Breast epithelium (tissue), 3 donors: ENCODE measurements at regions not wholly inside any gene's neighbourhood (a gene's known extent, or its start where the extent isn't known, plus 50 kb on each side); places are given as distances from the start of the nearest gene placed in this dataset.

Experiments
- POLR2A ChIP-seq: fragments of 450-650 bp; IDR thresholded peaks from one replicate; pipeline ENCODE4 v1.6.1; 2016; ENCODE audit warnings: antibody characterized with exemption, mild to moderate bottlenecking, moderate library complexity
- POLR2AphosphoS5 ChIP-seq, 3 donors: sonication (generic); formaldehyde crosslinking; IDR thresholded peaks; one replicate each; pipeline ENCODE4 v1.6.1; 2017; ENCODE audit warnings: antibody characterized with exemption in 3 of 3
- TF ChIP-seq, protein P1 (sequence below), 3 donors: fragments of 450-650 bp; IDR thresholded peaks; one replicate each; pipeline ENCODE4 v1.5.1; 2016 to 2017; ENCODE audit warnings: antibody characterized with exemption in 3 of 3, mild to moderate bottlenecking in 3 of 3, moderate library complexity in 3 of 3

DNA sequence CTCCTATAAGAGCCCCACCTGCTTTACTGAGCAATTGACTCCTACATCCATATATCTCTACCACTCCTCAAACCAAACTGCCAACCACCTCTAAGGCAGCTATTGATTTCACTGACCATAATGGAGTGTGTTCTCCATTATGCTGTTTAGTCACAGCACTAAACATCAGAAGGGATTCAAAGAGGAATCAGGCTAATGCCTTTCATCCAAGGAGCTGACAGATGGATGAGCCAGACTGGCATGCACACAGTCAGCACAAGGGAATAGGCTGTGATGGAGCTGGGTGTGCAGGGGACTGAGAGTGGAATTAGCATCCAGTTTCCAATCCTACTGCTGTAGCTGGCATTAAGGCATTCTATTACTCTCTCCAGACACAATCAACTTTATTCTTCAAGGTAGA, 88.7 kb upstream of the CCL2 start:
- TF ChIP-seq, protein P1, sequence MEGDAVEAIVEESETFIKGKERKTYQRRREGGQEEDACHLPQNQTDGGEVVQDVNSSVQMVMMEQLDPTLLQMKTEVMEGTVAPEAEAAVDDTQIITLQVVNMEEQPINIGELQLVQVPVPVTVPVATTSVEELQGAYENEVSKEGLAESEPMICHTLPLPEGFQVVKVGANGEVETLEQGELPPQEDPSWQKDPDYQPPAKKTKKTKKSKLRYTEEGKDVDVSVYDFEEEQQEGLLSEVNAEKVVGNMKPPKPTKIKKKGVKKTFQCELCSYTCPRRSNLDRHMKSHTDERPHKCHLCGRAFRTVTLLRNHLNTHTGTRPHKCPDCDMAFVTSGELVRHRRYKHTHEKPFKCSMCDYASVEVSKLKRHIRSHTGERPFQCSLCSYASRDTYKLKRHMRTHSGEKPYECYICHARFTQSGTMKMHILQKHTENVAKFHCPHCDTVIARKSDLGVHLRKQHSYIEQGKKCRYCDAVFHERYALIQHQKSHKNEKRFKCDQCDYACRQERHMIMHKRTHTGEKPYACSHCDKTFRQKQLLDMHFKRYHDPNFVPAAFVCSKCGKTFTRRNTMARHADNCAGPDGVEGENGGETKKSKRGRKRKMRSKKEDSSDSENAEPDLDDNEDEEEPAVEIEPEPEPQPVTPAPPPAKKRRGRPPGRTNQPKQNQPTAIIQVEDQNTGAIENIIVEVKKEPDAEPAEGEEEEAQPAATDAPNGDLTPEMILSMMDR (IDR thresholded peaks at IDR 0.05) = no peak
- no peak for TF ChIP-seq POLR2A
- no peak for TF ChIP-seq POLR2AphosphoS5 (IDR thresholded peaks at IDR 0.05)
